Endodermal cell (in vitro differentiated cells): ENCODE measurements at regions not wholly inside any gene's neighbourhood (a gene's known extent, or its start where the extent isn't known, plus 50 kb on each side); places are given as distances from the start of the nearest gene placed in this dataset.

Source experiments
- DNase-seq: peaks from one replicate; pipeline ENCODE4 v3.0.0-alpha.2; 2017
- H3K27ac ChIP-seq: 2 replicates; pipeline ENCODE4 v1.5.1; 2013; ENCODE audit warnings: mild to moderate bottlenecking, low read depth, low read length, moderate library complexity
- H3K27me3 ChIP-seq: 2 replicates; pipeline ENCODE4 v1.6.1; 2013; ENCODE audit warnings: mild to moderate bottlenecking, low read length, moderate library complexity; ENCODE audit not compliant: insufficient read depth, control insufficient read depth, poor library complexity, severe bottlenecking
- H3K36me3 ChIP-seq: 2 replicates; pipeline ENCODE4 v1.7.0; 2013; ENCODE audit warnings: mild to moderate bottlenecking, low read length, moderate library complexity; ENCODE audit not compliant: control insufficient read depth, insufficient read depth
- H3K4me1 ChIP-seq: one replicate; pipeline ENCODE4 v1.7.0; 2013; ENCODE audit warnings: low read length; ENCODE audit not compliant: control insufficient read depth, insufficient read depth
- H3K4me3 ChIP-seq: 2 replicates; pipeline ENCODE4 v1.5.1; 2013; ENCODE audit warnings: mild to moderate bottlenecking, low read length, moderate library complexity
- H3K9ac ChIP-seq: 2 replicates; pipeline ENCODE4 v1.6.1; 2013; ENCODE audit warnings: mild to moderate bottlenecking, low read length, moderate library complexity; ENCODE audit not compliant: poor library complexity, severe bottlenecking; ENCODE audit errors: extremely low read depth
- H3K9me3 ChIP-seq: 2 replicates; pipeline ENCODE4 v1.6.1; 2013; ENCODE audit warnings: mild to moderate bottlenecking, low read length, moderate library complexity; ENCODE audit not compliant: control insufficient read depth
- H3K27ac Mint-ChIP-seq: 2 replicates; pipeline ENCODE4 v1.8.0; 2020; ENCODE audit warnings: mixed read lengths
- H3K27me3 Mint-ChIP-seq: 2 replicates; pipeline ENCODE4 v1.8.0; 2021; ENCODE audit warnings: mild to moderate bottlenecking, mixed read lengths; ENCODE audit not compliant: insufficient read depth
- H3K36me3 Mint-ChIP-seq: 2 replicates; pipeline ENCODE4 v1.8.0; 2020; ENCODE audit warnings: low read depth, mixed read lengths
- H3K4me1 Mint-ChIP-seq: 2 replicates; pipeline ENCODE4 v1.8.0; 2020; ENCODE audit warnings: mixed read lengths
- H3K4me3 Mint-ChIP-seq: 2 replicates; pipeline ENCODE4 v1.8.0; 2020; ENCODE audit warnings: mild to moderate bottlenecking, moderate library complexity, mixed read lengths
- H3K9me3 Mint-ChIP-seq: 2 replicates; pipeline ENCODE4 v1.8.0; 2020; ENCODE audit warnings: mild to moderate bottlenecking, mixed read lengths
- WGBS, 2 experiments: methylation state at CpG; one replicate each; pipeline versions ENCODE4 v1.1.5 to v1.1.7; 2013; ENCODE audit warnings: missing lambda C conversion rate in 2 of 2, mixed read lengths in 1 of 2; ENCODE audit not compliant: insufficient coverage in 1 of 2, insufficient read length in 1 of 2; 5-methylcytosine and 5-hydroxymethylcytosine counted together
- TF ChIP-seq, protein P1 (sequence below): fragments of 200-600 bp; sonication (generic); conservative IDR thresholded peaks from 2 replicates; pipeline ENCODE4 v1.5.0; 2021; ENCODE audit warnings: antibody characterized with exemption, mild to moderate bottlenecking

DNA sequence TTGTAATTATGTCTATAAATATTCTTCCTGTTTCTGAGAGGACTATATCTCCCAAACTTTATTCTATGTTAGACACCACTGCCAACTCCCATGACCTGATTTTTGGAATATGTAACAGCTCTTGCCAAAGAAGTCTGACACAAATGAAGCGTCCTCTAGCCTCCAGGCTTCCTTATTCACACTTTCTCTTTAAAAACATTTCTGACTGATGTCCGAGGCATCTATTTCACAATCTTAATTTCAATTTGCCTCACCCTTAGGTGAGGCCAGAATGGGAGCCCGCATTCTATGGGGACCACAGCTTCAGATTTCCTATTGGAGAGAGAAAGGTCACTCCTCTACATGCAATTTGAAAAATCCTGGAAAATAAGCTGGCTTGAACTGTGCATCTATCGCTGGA is 873.2 kb downstream of the GATA3 start:
- Mint-ChIP-seq H3K9me3 (no peaks in the 10 kb centered on the region), H3K4me3 (no peak overlapping the region), H3K36me3 (no peaks in the 10 kb centered on the region), H3K27ac (no peak overlapping the region), H3K4me1 (no peaks in the 10 kb centered on the region), H3K27me3 (no peaks in the 10 kb centered on the region)
- no peaks in the 10 kb centered on the region for H3K4me1 ChIP-seq
- H3K27ac ChIP-seq, result no peak overlapping the region
- 67% methylated on average over 4 of the region's 4 CpGs; no CpG with 5 or more reads in 1 of the 2 experiments for WGBS, 2 experiments
- H3K4me3 ChIP-seq, result no peak overlapping the region
- no peaks in the 10 kb centered on the region for H3K9me3 ChIP-seq
- no peak overlapping the region for H3K9ac ChIP-seq
- H3K27me3 ChIP-seq, result no peaks in the 10 kb centered on the region
- H3K36me3 ChIP-seq, result no peaks in the 10 kb centered on the region
- TF ChIP-seq, protein P1, sequence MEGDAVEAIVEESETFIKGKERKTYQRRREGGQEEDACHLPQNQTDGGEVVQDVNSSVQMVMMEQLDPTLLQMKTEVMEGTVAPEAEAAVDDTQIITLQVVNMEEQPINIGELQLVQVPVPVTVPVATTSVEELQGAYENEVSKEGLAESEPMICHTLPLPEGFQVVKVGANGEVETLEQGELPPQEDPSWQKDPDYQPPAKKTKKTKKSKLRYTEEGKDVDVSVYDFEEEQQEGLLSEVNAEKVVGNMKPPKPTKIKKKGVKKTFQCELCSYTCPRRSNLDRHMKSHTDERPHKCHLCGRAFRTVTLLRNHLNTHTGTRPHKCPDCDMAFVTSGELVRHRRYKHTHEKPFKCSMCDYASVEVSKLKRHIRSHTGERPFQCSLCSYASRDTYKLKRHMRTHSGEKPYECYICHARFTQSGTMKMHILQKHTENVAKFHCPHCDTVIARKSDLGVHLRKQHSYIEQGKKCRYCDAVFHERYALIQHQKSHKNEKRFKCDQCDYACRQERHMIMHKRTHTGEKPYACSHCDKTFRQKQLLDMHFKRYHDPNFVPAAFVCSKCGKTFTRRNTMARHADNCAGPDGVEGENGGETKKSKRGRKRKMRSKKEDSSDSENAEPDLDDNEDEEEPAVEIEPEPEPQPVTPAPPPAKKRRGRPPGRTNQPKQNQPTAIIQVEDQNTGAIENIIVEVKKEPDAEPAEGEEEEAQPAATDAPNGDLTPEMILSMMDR, result no peak
- DNase-seq, result no peak

DNA sequence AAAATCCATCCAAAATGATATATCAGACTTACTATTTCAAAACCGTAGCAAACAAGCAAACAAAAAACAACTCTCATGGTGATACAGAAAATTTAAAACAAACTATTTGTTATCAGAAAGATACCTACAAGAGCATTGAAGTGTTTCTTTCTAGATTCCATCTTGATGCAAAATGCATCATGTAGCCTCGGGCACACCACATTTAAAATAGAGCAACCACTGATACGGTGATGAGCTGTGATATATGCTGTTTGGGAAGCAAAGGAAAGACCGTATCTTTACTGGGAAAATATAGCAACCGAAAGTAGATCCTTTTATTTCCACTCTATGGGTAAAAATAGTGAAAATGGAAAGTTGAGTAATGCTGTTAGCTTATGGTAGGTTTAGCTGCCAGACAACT is 892.0 kb downstream of the GATA3 start:
- H3K27ac Mint-ChIP-seq, result no peak overlapping the region
- no peak overlapping the region for H3K9ac ChIP-seq
- H3K4me1 Mint-ChIP-seq, result no peaks in the 10 kb centered on the region
- no peaks in the 10 kb centered on the region for H3K9me3 ChIP-seq
- no peaks in the 10 kb centered on the region for H3K36me3 Mint-ChIP-seq
- no peak for DNase-seq
- no peak overlapping the region for H3K4me3 ChIP-seq
- H3K27ac ChIP-seq, result no peak overlapping the region
- no peaks in the 10 kb centered on the region for H3K36me3 ChIP-seq
- WGBS, 2 experiments, result 91 to 100% methylated on average over 2 to 5 of the region's 5 CpGs
- H3K4me3 Mint-ChIP-seq, result no peak overlapping the region
- no peaks in the 10 kb centered on the region for H3K27me3 ChIP-seq
- no peaks in the 10 kb centered on the region for H3K4me1 ChIP-seq
- TF ChIP-seq, protein P1, result no peak
- no peaks in the 10 kb centered on the region for H3K9me3 Mint-ChIP-seq
- H3K27me3 Mint-ChIP-seq, result no peaks in the 10 kb centered on the region

DNA sequence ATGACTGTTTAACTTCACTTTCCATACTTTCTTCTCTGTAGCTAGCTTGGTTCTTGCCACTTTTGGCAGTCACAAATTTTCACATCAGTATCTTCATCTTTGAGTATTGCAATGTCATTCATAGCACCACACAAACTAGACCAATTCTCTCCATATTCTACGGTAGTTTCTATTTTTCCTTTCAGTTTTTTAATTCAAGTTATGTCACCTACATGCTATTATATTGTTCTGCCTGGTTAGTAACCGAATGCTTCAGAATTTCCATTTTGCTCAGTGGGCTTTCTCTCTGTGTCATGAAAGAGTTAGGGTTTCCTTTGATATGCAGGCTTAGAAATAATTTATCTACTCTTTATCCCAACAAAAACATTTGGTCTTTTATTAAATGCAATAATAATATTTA is 896.5 kb downstream of the GATA3 start:
- Histone ChIP-seq H3K27ac (no peak overlapping the region), H3K36me3 (no peaks in the 10 kb centered on the region), H3K4me1 (no peaks in the 10 kb centered on the region), H3K9ac (no peak overlapping the region), H3K27me3 (no peaks in the 10 kb centered on the region), H3K4me3 (no peak overlapping the region), H3K9me3 (no peaks in the 10 kb centered on the region)
- no peaks in the 10 kb centered on the region for H3K4me1 Mint-ChIP-seq
- H3K4me3 Mint-ChIP-seq, result no peak overlapping the region
- H3K9me3 Mint-ChIP-seq, result no peaks in the 10 kb centered on the region
- no peaks in the 10 kb centered on the region for H3K36me3 Mint-ChIP-seq
- no peaks in the 10 kb centered on the region for H3K27me3 Mint-ChIP-seq
- no peak overlapping the region for H3K27ac Mint-ChIP-seq
- TF ChIP-seq, protein P1, result no peak
- DNase-seq, result no peak
- WGBS, 2 experiments, result 95% methylated on average over 2 of the region's 2 CpGs; no CpG with 5 or more reads in 1 of the 2 experiments
